Adrenal gland (tissue), 9 donors: ENCODE measurements at regions not wholly inside any gene's neighbourhood (a gene's known extent, or its start where the extent isn't known, plus 50 kb on each side); places are given as distances from the start of the nearest gene placed in this dataset.
A peak's percentile ranks its signal among the peaks of the same experiment; 100 is the strongest.

Experiments used
- DNase-seq, 7 donors: peaks; one replicate each; pipeline ENCODE4 v3.0.0-alpha.2; 2019 to 2020
- H3K27ac ChIP-seq, 5 donors: fragments of 200-600 bp; sonication (generic) in 4 of 5; 1 replicate in 3 of 5; 2 replicates in 2 of 5; pipeline versions ENCODE4 v1.5.1 to v1.8.0; 2016 to 2020; ENCODE audit warnings: mild to moderate bottlenecking in 1 of 5
- H3K27me3 ChIP-seq: fragments of 200-600 bp; 2 replicates; pipeline ENCODE4 v1.8.0; 2021
- H3K36me3 ChIP-seq, 2 donors: fragments of 200-600 bp; replicated peaks in 1 of 2; 1 replicate in 1 of 2; 2 replicates in 1 of 2; pipeline versions ENCODE4 v1.5.1 to v1.8.0; 2018 to 2022
- H3K4me1 ChIP-seq, 2 donors: fragments of 200-600 bp; replicated peaks in 1 of 2; 1 replicate in 1 of 2; 2 replicates in 1 of 2; pipeline versions ENCODE4 v1.5.1 to v1.8.0; 2018 to 2021
- H3K4me3 ChIP-seq, 4 donors: fragments of 200-600 bp; sonication (generic) in 3 of 4; one replicate each; pipeline ENCODE4 v1.5.1; 2016 to 2018
- H3K9me3 ChIP-seq, 3 donors: fragments of 200-600 bp; sonication (generic) in 1 of 3; replicated peaks in 1 of 3; 1 replicate in 2 of 3; 2 replicates in 1 of 3; pipeline versions ENCODE4 v1.5.1 to v1.8.0; 2016 to 2021
- POLR2A ChIP-seq, 2 donors: fragments of 450-650 bp; IDR thresholded peaks; one replicate each; pipeline ENCODE4 v1.6.1; 2017; ENCODE audit warnings: antibody characterized with exemption in 2 of 2, mild to moderate bottlenecking in 2 of 2, moderate library complexity in 1 of 2
- WGBS, 4 donors: extraction: QIAGEN DNeasy Blood & Tissue Kit in 2 of 4; methylation state at CpG; one replicate each; pipeline versions ENCODE4 v1.1.5 to v1.1.7; 2013 to 2017; 5-methylcytosine and 5-hydroxymethylcytosine counted together
- intact Hi-C, 2 donors: fragments of 100-400 bp; cut with DNase I; formaldehyde crosslinking; loops; one replicate each; pipeline versions ENCODE4 v1.14.1 to v1.15.0; 2022 to 2023
- TF ChIP-seq, protein P1 (sequence below), 6 experiments: fragments of 450-650 bp in 4 of 6; fragments of 200-600 bp in 2 of 6; sonication (generic) in 1 of 6; IDR thresholded peaks; 1 replicate in 5 of 6; 2 replicates in 1 of 6; pipeline versions ENCODE4 v1.5.1 to v1.8.0; 2016 to 2021; ENCODE audit warnings: antibody characterized with exemption in 6 of 6, mild to moderate bottlenecking in 2 of 6, moderate library complexity in 1 of 6
- donor health status: healthy with polysubstance abuse.
- donor health status: Bipolar disorder and iron deficiency.
- donor health status: DM: yes; HTN: yes; CAD: no.
- donor health status: DM: no; HTN: no; CAD: no.
- donor health status: DM: no; HTN: no; CAD: no.

DNA sequence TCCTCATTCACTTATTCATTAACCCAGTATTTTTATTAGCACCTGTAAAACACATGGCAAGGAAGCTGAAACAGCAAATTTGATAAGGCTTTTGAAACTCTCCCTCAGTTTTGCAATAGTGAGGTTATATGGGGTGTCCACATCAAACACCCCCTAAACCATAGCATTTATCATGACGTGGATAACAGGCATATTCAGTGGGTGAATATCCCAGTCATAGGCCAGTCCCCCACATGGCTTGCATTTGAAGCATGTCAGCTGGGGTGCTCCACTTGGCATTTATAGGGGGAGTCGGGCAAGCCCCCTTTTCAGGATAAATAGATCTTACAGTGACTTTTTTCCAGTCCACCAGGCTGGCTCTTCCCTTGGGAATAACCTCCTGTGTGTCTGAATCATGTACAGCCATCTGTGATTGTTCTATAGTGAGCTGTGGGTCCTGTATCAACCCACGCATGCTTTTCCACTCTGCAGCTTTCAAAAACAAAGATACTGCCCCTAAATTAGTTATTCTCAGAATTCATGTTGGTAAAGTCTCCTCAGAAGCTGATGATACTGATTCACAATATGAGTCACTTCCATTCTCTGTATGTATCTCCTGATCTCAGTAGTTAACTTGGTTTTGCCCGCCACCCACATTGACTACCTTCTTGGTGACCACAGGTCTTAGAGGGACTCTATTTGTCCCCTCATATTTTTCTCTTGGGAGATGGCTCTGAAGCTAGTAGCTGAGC lies 84.4 kb upstream of the SPIN1 start:
- Histone ChIP-seq H3K27ac (no peak overlapping the region), H3K4me1 (no peaks in the 10 kb centered on the region), H3K9me3 (no peaks in the 10 kb centered on the region), H3K27me3 (no peaks in the 10 kb centered on the region), H3K4me3 (no peak overlapping the region), H3K36me3 (no peaks in the 10 kb centered on the region)
- TF ChIP-seq, protein P1, sequence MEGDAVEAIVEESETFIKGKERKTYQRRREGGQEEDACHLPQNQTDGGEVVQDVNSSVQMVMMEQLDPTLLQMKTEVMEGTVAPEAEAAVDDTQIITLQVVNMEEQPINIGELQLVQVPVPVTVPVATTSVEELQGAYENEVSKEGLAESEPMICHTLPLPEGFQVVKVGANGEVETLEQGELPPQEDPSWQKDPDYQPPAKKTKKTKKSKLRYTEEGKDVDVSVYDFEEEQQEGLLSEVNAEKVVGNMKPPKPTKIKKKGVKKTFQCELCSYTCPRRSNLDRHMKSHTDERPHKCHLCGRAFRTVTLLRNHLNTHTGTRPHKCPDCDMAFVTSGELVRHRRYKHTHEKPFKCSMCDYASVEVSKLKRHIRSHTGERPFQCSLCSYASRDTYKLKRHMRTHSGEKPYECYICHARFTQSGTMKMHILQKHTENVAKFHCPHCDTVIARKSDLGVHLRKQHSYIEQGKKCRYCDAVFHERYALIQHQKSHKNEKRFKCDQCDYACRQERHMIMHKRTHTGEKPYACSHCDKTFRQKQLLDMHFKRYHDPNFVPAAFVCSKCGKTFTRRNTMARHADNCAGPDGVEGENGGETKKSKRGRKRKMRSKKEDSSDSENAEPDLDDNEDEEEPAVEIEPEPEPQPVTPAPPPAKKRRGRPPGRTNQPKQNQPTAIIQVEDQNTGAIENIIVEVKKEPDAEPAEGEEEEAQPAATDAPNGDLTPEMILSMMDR (IDR thresholded peaks at IDR 0.05), result no peak
- no peak for TF ChIP-seq POLR2A (IDR thresholded peaks at IDR 0.05)
- intact Hi-C loops, result no loop called here
- WGBS, 4 donors, result 67 to 84% (median 75%) methylated on average over 4 of the region's 4 CpGs
- no peak for DNase-seq

DNA sequence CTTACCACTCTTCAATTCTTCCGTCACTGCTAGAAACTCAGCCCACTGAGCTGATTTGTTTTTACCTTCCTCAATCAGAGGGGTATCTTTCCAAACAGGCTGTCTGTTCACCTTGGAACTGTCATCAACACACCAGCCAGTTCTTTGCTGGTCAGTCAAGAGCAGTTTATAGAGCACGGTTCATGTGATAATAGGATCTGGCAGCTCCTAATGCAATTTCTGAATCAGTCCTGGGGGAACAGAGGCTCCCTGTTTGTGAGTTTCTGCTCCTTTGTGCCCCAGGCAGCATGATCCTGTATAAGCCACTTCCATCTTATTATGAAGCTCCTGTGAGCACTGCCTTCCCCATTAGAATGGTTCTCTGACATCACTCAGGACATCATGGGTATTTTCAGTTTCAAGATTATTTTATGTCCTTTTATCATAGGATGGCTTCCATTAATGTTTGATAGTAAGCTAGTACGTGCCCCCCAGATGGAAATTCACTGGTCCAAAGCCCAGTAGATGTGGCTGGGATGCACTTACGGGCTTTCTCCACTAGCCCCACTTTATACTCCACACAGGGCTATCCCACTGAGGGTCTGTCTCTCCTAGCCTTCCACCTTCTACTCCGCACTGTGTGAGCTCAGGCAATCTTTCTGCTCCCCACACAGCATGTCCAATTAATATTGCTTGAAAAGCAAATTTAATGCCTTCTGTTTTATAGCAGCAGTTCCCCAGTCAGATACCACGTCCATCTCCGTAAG lies 85.5 kb upstream of the SPIN1 start:
- no peaks in the 10 kb centered on the region for H3K4me1 ChIP-seq
- intact Hi-C loops, result no loop called here
- DNase-seq, result peak in 1 of 7 donors; percentile 74

DNA sequence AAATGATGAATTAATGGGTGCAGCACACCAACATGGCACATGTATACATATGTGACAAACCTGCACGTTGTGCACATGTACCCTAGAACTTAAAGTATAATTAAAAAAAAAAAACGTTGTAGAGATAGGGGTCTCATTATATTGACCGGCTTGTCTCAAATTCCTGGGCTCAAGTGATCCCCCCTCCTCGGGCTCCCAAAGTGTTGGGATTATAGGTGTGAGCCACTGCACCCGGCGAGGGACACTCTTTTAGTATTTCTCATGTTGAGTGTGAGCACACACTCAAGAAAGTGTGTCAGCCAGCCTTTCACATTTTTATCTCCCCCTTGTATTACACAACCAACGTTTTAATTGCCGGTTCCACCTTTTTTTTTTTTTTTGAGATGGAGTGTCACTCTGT lies 87.7 kb upstream of the SPIN1 start:
- no peaks in the 10 kb centered on the region for H3K9me3 ChIP-seq

More for the DNA sequence above, 85.5 kb upstream of the SPIN1 start:
- no peak for TF ChIP-seq POLR2A (IDR thresholded peaks at IDR 0.05)
- TF ChIP-seq, protein P1 (IDR thresholded peaks at IDR 0.05), result no peak
- Histone ChIP-seq H3K36me3 (no peaks in the 10 kb centered on the region), H3K4me3 (no peak overlapping the region), H3K9me3 (no peaks in the 10 kb centered on the region), H3K27ac (peak overlapping the region in 1 of 5 donors; percentile 54), H3K27me3 (no peaks in the 10 kb centered on the region)
- 83 to 87% (median 86%) methylated on average over 7 of the region's 7 CpGs for WGBS, 4 donors

DNA sequence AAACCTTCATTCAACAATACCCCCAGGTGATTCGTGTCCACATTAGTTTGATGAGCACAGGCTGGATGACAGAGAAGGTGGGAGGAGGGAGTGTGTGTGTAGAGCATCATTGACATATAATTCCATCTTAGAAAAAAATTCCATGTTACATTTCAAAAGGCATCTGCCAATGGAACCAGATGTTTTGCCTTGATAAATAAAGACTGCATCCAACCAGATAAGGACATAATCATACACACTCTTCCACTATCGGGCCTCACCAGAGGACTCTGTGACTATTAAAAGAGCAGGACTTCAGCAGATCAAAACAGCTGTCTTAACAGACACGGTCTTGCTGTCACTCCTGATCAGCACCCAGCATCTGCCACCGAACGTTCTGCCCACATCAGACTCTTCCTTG lies 96.4 kb upstream of the SPIN1 start:
- TF ChIP-seq, protein P1 (IDR thresholded peaks at IDR 0.05), result no peak
- no peak for TF ChIP-seq POLR2A (IDR thresholded peaks at IDR 0.05)
- no peaks in the 10 kb centered on the region for H3K4me1 ChIP-seq
- WGBS, 4 donors, result 72 to 82% (median 78%) methylated on average over 5 of the region's 5 CpGs
- H3K27me3 ChIP-seq, result no peaks in the 10 kb centered on the region
- no peaks in the 10 kb centered on the region for H3K36me3 ChIP-seq
- intact Hi-C loops, result no loop called here
- no peak overlapping the region for H3K4me3 ChIP-seq
- peak in 1 of 7 donors; percentile 10 for DNase-seq
- no peaks in the 10 kb centered on the region for H3K9me3 ChIP-seq
- H3K27ac ChIP-seq, result no peak overlapping the region

More for the DNA sequence above, 87.7 kb upstream of the SPIN1 start:
- no peak for DNase-seq
- H3K4me3 ChIP-seq, result no peak overlapping the region
- TF ChIP-seq, protein P1 (IDR thresholded peaks at IDR 0.05), result no peak
- TF ChIP-seq POLR2A (IDR thresholded peaks at IDR 0.05), result no peak
- no peaks in the 10 kb centered on the region for H3K27me3 ChIP-seq
- H3K4me1 ChIP-seq, result no peaks in the 10 kb centered on the region
- H3K36me3 ChIP-seq, result no peaks in the 10 kb centered on the region
- WGBS, 4 donors, result 83 to 89% (median 84%) methylated on average over 8 of the region's 8 CpGs
- intact Hi-C loops, result no loop called here
- no peak overlapping the region for H3K27ac ChIP-seq
